K562 (cell line): ENCODE measurements at regions not wholly inside any gene's neighbourhood (a gene's known extent, or its start where the extent isn't known, plus 50 kb on each side); places are given as distances from the start of the nearest gene placed in this dataset.

ENCODE experiments used
- ATAC-seq: fragments of 200-7000 bp; cut with Tn5 transposase; 3 replicates; pipeline ENCODE4 v1.9.1; 2020; ENCODE audit warnings: moderate library complexity
- BruUV-seq: library from RNA; stranded (reverse); fragments of 400-500 nt; replicated peaks from 2 replicates; lab custom pipeline; 2021; lab: Mats Ljungman, UMichigan
- CTCF ChIA-PET: fragments of 300-600 bp; formaldehyde crosslinking; extraction: SDS; loops from one replicate; lab custom pipeline; 2021; ENCODE audit warnings: low intra/inter-chr PET ratio; lab: Yijun Ruan, JAX
- POLR2A ChIA-PET: fragments of 300-600, 350-650 bp; sonication (Branson Sonifier 250); formaldehyde crosslinking; extraction: SDS; loops from one replicate; lab custom pipeline; 2021; ENCODE audit warnings: antibody characterized with exemption, inconsistent platforms; lab: Yijun Ruan, JAX
- DNase-seq, 4 experiments: peaks; one replicate each; pipeline versions ENCODE4 v3.0.0 to v3.0.0-alpha.2; 2011 to 2018; ENCODE audit warnings: low spot score in 3 of 4, mixed read lengths in 3 of 4; ENCODE audit errors: extremely low read depth in 1 of 4
- FAIRE-seq: peaks from 2 replicates; lab custom pipeline; 2011; peaks lifted over from hg19 to GRCh38; lab: Jason Lieb, UNC
- H2AFZ ChIP-seq: 2 replicates; pipeline ENCODE4 v1.6.0; 2011; ENCODE audit warnings: low read depth, low read length, control low read depth, inconsistent platforms
- H3K27ac ChIP-seq: fragments of 200-600 bp; 3 replicates; pipeline ENCODE4 v1.8.0; 2011; ENCODE audit warnings: low read depth, mild to moderate bottlenecking, control low read depth, inconsistent platforms, low read length, moderate library complexity, mixed read lengths; ENCODE audit errors: extremely low read depth
- H3K27me3 ChIP-seq, 2 experiments: fragments of 300-600 bp in 1 of 2; 2 replicates in 1 of 2; 3 replicates in 1 of 2; pipeline versions ENCODE4 v1.6.0 to v1.8.0; 2011; ENCODE audit warnings: inconsistent platforms in 2 of 2, low read length in 2 of 2, mild to moderate bottlenecking in 1 of 2, mixed read lengths in 1 of 2, moderate library complexity in 1 of 2; ENCODE audit not compliant: control insufficient read depth in 2 of 2, insufficient read depth in 2 of 2
- H3K36me3 ChIP-seq: fragments of 300-600 bp; 3 replicates; pipeline ENCODE4 v1.8.0; 2011; ENCODE audit warnings: mild to moderate bottlenecking, low read length, inconsistent platforms; ENCODE audit not compliant: control insufficient read depth, insufficient read depth
- H3K4me1 ChIP-seq, 2 experiments: fragments of 200-600 bp in 1 of 2; replicated peaks in 1 of 2; 2 replicates in 1 of 2; 3 replicates in 1 of 2; pipeline versions ENCODE4 v1.5.1 to v1.8.0; 2011; ENCODE audit warnings: inconsistent platforms in 2 of 2, low read length in 2 of 2, mild to moderate bottlenecking in 1 of 2, mixed read lengths in 1 of 2, moderate library complexity in 1 of 2; ENCODE audit not compliant: control insufficient read depth in 2 of 2, insufficient read depth in 2 of 2
- H3K4me2 ChIP-seq: 2 replicates; pipeline ENCODE4 v1.6.1; 2011; ENCODE audit warnings: low read length, control low read depth, inconsistent platforms, mixed read lengths; ENCODE audit not compliant: insufficient read depth
- H3K4me3 ChIP-seq: fragments of 200-600 bp; sonication (generic), shearing (Covaris generic); 2 replicates; pipeline ENCODE4 v1.5.1; 2016; ENCODE audit warnings: control low read depth, inconsistent platforms
- H3K79me2 ChIP-seq: fragments of 200-600 bp; 3 replicates; pipeline ENCODE4 v1.8.0; 2011; ENCODE audit warnings: low read length, inconsistent platforms; ENCODE audit not compliant: control insufficient read depth, insufficient read depth
- H3K9ac ChIP-seq, 2 experiments: 2 replicates each; pipeline versions ENCODE4 v1.6.0 to v1.6.1; 2011; ENCODE audit warnings: low read depth in 2 of 2, low read length in 2 of 2, control low read depth in 1 of 2, inconsistent platforms in 1 of 2, mild to moderate bottlenecking in 1 of 2, mixed read lengths in 1 of 2; ENCODE audit not compliant: insufficient read depth in 1 of 2
- H3K9me1 ChIP-seq: one replicate; pipeline ENCODE4 v1.6.0; 2011; ENCODE audit warnings: inconsistent platforms, mild to moderate bottlenecking, low read length, moderate library complexity; ENCODE audit not compliant: control insufficient read depth, insufficient read depth
- H3K9me3 ChIP-seq: replicated peaks from 2 replicates; pipeline ENCODE4 v1.5.1; 2011; ENCODE audit warnings: low read depth, low read length, inconsistent platforms; ENCODE audit not compliant: control insufficient read depth, insufficient read depth
- H4K20me1 ChIP-seq: replicated peaks from 2 replicates; pipeline ENCODE4 v1.6.1; 2011; ENCODE audit warnings: low read length, inconsistent platforms, mixed read lengths; ENCODE audit not compliant: control insufficient read depth, insufficient read depth
- ZBTB49 ChIP-seq: sonication (generic); formaldehyde crosslinking; IDR thresholded peaks from 2 replicates; pipeline ENCODE4 v1.8.0; 2022; ENCODE audit warnings: missing genetic modification reagents, mild to moderate bottlenecking, borderline replicate concordance
- ZNF12 ChIP-seq: sonication (generic); formaldehyde crosslinking; IDR thresholded peaks from 2 replicates; pipeline ENCODE4 v1.4.0; 2020; ENCODE audit warnings: mild to moderate bottlenecking, missing genetic modification reagents
- ZNF830 ChIP-seq: fragments of 250-450 bp; sonication (Bioruptor Pico); IDR thresholded peaks from 2 replicates; pipeline ENCODE4 v1.5.0; 2021; ENCODE audit warnings: mild to moderate bottlenecking
- WGBS: fragments of 100-300 bp; shearing (Covaris generic); methylation state at CpG from one replicate; pipeline ENCODE4 v1.1.6; 2016; ENCODE audit warnings: low coverage, mixed read lengths; ENCODE audit not compliant: insufficient coverage; ENCODE audit errors: missing lambda C conversion rate; 5-methylcytosine and 5-hydroxymethylcytosine counted together
- in situ Hi-C: fragments of 300-500 bp; cut with MboI; formaldehyde crosslinking; loops from 4 replicates; pipeline ENCODE4 v1.15.0; 2018; ENCODE audit warnings: inconsistent platforms, mixed read lengths
- intact Hi-C: fragments of 100-400 bp; cut with micrococcal nuclease; formaldehyde crosslinking; loops from 2 replicates; pipeline ENCODE4 v1.14.2; 2022
- TF ChIP-seq, protein P1 (sequence below): IDR thresholded peaks from 2 replicates; pipeline ENCODE4 v1.6.1; 2016; ENCODE audit warnings: missing genetic modification characterization, missing compliant biosample characterization
- TF ChIP-seq, protein P2 (sequence below): fragments of 200-600 bp; sonication (generic); IDR thresholded peaks from one replicate; pipeline ENCODE4 v1.6.1; 2012; ENCODE audit warnings: mild to moderate bottlenecking, low read depth, low read length, inconsistent platforms

DNA sequence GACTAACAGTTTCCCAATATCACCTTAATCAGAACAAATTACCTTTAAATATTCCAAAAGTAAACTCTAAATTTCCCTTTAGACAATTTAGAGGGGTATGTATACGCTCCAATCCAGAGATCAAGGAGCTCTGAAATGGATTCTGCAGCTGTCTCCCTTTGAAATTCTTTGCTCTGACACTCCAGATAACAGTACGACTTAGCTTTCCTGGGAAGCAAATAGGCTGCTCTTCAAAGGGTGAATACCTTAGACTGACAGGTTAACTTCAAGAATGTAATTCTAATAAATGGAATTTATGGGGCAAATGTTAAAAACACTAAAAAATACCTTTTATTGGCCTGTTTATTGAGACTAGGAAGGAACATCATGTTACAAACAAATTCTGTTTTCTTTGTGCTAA is 357.2 kb downstream of the USP25 start:
- no peak overlapping the region for H3K27ac ChIP-seq
- no peaks in the 10 kb centered on the region for H3K36me3 ChIP-seq
- WGBS = 0% methylated on average over 2 of the region's 2 CpGs
- no peak overlapping the region for H3K4me3 ChIP-seq
- in situ Hi-C loops (no loop called here), intact Hi-C loops (no loop called here)
- H3K4me2 ChIP-seq = no peak overlapping the region
- ChIA-PET CTCF (no interaction called here), POLR2A (no interaction called here)
- no peaks in the 10 kb centered on the region for H3K4me1 ChIP-seq
- H2AFZ ChIP-seq = no peak overlapping the region
- no peaks in the 10 kb centered on the region for H4K20me1 ChIP-seq
- no peaks in the 10 kb centered on the region for H3K27me3 ChIP-seq
- H3K9ac ChIP-seq = no peak overlapping the region
- ATAC-seq (no peak), FAIRE-seq (no peak), DNase-seq (no peak)
- H3K9me1 ChIP-seq = no peaks in the 10 kb centered on the region
- no TSS peak for BruUV-seq
- H3K79me2 ChIP-seq = no peaks in the 10 kb centered on the region
- H3K9me3 ChIP-seq = no peaks in the 10 kb centered on the region
- TF ChIP-seq ZBTB49 (CRISPR knock-in tag) (no peak), ZNF830 (CRISPR knock-in tag) (no peak), ZNF12 (CRISPR knock-in tag) (no peak)
- TF ChIP-seq, protein P1, sequence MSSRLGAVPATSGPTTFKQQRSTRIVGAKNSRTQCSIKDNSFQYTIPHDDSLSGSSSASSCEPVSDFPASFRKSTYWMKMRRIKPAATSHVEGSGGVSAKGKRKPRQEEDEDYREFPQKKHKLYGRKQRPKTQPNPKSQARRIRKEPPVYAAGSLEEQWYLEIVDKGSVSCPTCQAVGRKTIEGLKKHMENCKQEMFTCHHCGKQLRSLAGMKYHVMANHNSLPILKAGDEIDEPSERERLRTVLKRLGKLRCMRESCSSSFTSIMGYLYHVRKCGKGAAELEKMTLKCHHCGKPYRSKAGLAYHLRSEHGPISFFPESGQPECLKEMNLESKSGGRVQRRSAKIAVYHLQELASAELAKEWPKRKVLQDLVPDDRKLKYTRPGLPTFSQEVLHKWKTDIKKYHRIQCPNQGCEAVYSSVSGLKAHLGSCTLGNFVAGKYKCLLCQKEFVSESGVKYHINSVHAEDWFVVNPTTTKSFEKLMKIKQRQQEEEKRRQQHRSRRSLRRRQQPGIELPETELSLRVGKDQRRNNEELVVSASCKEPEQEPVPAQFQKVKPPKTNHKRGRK (tag) = no peak
- TF ChIP-seq, protein P2, sequence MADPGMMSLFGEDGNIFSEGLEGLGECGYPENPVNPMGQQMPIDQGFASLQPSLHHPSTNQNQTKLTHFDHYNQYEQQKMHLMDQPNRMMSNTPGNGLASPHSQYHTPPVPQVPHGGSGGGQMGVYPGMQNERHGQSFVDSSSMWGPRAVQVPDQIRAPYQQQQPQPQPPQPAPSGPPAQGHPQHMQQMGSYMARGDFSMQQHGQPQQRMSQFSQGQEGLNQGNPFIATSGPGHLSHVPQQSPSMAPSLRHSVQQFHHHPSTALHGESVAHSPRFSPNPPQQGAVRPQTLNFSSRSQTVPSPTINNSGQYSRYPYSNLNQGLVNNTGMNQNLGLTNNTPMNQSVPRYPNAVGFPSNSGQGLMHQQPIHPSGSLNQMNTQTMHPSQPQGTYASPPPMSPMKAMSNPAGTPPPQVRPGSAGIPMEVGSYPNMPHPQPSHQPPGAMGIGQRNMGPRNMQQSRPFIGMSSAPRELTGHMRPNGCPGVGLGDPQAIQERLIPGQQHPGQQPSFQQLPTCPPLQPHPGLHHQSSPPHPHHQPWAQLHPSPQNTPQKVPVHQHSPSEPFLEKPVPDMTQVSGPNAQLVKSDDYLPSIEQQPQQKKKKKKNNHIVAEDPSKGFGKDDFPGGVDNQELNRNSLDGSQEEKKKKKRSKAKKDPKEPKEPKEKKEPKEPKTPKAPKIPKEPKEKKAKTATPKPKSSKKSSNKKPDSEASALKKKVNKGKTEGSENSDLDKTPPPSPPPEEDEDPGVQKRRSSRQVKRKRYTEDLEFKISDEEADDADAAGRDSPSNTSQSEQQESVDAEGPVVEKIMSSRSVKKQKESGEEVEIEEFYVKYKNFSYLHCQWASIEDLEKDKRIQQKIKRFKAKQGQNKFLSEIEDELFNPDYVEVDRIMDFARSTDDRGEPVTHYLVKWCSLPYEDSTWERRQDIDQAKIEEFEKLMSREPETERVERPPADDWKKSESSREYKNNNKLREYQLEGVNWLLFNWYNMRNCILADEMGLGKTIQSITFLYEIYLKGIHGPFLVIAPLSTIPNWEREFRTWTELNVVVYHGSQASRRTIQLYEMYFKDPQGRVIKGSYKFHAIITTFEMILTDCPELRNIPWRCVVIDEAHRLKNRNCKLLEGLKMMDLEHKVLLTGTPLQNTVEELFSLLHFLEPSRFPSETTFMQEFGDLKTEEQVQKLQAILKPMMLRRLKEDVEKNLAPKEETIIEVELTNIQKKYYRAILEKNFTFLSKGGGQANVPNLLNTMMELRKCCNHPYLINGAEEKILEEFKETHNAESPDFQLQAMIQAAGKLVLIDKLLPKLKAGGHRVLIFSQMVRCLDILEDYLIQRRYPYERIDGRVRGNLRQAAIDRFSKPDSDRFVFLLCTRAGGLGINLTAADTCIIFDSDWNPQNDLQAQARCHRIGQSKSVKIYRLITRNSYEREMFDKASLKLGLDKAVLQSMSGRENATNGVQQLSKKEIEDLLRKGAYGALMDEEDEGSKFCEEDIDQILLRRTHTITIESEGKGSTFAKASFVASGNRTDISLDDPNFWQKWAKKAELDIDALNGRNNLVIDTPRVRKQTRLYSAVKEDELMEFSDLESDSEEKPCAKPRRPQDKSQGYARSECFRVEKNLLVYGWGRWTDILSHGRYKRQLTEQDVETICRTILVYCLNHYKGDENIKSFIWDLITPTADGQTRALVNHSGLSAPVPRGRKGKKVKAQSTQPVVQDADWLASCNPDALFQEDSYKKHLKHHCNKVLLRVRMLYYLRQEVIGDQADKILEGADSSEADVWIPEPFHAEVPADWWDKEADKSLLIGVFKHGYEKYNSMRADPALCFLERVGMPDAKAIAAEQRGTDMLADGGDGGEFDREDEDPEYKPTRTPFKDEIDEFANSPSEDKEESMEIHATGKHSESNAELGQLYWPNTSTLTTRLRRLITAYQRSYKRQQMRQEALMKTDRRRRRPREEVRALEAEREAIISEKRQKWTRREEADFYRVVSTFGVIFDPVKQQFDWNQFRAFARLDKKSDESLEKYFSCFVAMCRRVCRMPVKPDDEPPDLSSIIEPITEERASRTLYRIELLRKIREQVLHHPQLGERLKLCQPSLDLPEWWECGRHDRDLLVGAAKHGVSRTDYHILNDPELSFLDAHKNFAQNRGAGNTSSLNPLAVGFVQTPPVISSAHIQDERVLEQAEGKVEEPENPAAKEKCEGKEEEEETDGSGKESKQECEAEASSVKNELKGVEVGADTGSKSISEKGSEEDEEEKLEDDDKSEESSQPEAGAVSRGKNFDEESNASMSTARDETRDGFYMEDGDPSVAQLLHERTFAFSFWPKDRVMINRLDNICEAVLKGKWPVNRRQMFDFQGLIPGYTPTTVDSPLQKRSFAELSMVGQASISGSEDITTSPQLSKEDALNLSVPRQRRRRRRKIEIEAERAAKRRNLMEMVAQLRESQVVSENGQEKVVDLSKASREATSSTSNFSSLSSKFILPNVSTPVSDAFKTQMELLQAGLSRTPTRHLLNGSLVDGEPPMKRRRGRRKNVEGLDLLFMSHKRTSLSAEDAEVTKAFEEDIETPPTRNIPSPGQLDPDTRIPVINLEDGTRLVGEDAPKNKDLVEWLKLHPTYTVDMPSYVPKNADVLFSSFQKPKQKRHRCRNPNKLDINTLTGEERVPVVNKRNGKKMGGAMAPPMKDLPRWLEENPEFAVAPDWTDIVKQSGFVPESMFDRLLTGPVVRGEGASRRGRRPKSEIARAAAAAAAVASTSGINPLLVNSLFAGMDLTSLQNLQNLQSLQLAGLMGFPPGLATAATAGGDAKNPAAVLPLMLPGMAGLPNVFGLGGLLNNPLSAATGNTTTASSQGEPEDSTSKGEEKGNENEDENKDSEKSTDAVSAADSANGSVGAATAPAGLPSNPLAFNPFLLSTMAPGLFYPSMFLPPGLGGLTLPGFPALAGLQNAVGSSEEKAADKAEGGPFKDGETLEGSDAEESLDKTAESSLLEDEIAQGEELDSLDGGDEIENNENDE = no peak
